Fibroblast of lung (primary cell): ENCODE measurements at regions not wholly inside any gene's neighbourhood (a gene's known extent, or its start where the extent isn't known, plus 50 kb on each side); places are given as distances from the start of the nearest gene placed in this dataset.

Experiments
- CTCF ChIP-seq, 2 donors: IDR thresholded peaks in 1 of 2; conservative IDR thresholded peaks in 1 of 2; 1 replicate in 1 of 2; 2 replicates in 1 of 2; pipeline ENCODE4 v1.5.1; 2011 to 2012; ENCODE audit warnings: low read length in 2 of 2, control low read depth in 1 of 2, inconsistent platforms in 1 of 2, low read depth in 1 of 2, mild to moderate bottlenecking in 1 of 2
- EZH2 ChIP-seq: IDR thresholded peaks from 2 replicates; pipeline ENCODE4 v1.5.1; 2012; ENCODE audit warnings: low read length, control low read depth, mild to moderate bottlenecking; ENCODE audit errors: missing control alignments

GRCh38 chr13:87582399-87582798 is 88.8 kb upstream of the SLITRK5 start:
- TF ChIP-seq EZH2 = no peak
- no peak for TF ChIP-seq CTCF (conservative IDR thresholded peaks at IDR 0.05 in 1 of 2, IDR thresholded peaks at IDR 0.05 in 1 of 2; ENCODE audit: low read depth in 1 of 2, low read length in 2 of 2)
